HL-60 (cell line): ENCODE measurements at regions not wholly inside any gene's neighbourhood (a gene's known extent, or its start where the extent isn't known, plus 50 kb on each side); places are given as distances from the start of the nearest gene placed in this dataset.

Experiments
- CTCF ChIP-seq: IDR thresholded peaks from one replicate; pipeline ENCODE4 v1.5.1; 2011; ENCODE audit warnings: low read length, control low read depth, inconsistent platforms; ENCODE audit not compliant: insufficient read depth
- REST ChIP-seq: IDR thresholded peaks from 2 replicates; pipeline ENCODE4 v1.6.1; 2012; ENCODE audit warnings: low read depth; ENCODE audit not compliant: insufficient replicate concordance
- SPI1 ChIP-seq: IDR thresholded peaks from 2 replicates; pipeline ENCODE4 v1.6.1; 2012; ENCODE audit warnings: low read depth, mild to moderate bottlenecking, borderline replicate concordance

GRCh38 chr12:88339254-88339949 lies 197.3 kb downstream of the TMTC3 start:
- TF ChIP-seq REST (no peak), CTCF (no peak), SPI1 (no peak)
